NB4 (cell line): ENCODE measurements at regions not wholly inside any gene's neighbourhood (a gene's known extent, or its start where the extent isn't known, plus 50 kb on each side); places are given as distances from the start of the nearest gene placed in this dataset.

Source experiments
- DNase-seq: peaks from one replicate; pipeline ENCODE4 v3.0.0; 2010; ENCODE audit warnings: low read depth
- H3K4me3 ChIP-seq: one replicate; pipeline ENCODE4 v1.5.1; 2011; ENCODE audit warnings: mild to moderate bottlenecking, low read depth, low read length, moderate library complexity
- CTCF ChIP-seq: IDR thresholded peaks from one replicate; pipeline ENCODE4 v1.5.1; 2012; ENCODE audit warnings: low read depth, low read length
- MYC ChIP-seq: IDR thresholded peaks from 2 replicates; pipeline ENCODE4 v1.6.1; 2011; ENCODE audit warnings: low read depth, low read length
- POLR2A ChIP-seq: IDR thresholded peaks from 2 replicates; pipeline ENCODE4 v1.6.1; 2011; ENCODE audit warnings: mild to moderate bottlenecking; ENCODE audit not compliant: insufficient read length; ENCODE audit errors: extremely low read depth
- TF ChIP-seq, protein P1 (sequence below): IDR thresholded peaks from 2 replicates; pipeline ENCODE4 v1.6.1; 2011; ENCODE audit warnings: low read depth, low read length

DNA sequence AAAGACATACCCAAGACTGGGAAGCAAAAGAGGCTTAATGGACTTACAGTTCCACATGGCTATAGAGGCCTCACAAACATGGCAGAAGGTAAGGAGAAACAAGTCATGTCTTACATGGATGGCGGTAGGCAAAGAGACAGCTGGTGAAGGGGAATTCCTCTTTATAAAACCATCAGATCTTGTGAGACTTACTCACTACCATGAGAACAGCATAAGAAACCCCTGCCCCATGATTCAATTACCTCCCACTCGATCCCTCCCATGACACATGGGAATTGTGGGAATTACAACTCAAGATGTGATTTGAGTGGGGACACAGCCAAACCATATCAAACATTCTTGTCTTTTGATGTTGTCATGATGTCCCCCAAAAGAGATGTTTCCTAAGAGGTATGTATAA is 103.3 kb downstream of the DUSP10 start:
- DNase-seq: no peak
- H3K4me3 ChIP-seq: no peak overlapping the region
- TF ChIP-seq, protein P1, sequence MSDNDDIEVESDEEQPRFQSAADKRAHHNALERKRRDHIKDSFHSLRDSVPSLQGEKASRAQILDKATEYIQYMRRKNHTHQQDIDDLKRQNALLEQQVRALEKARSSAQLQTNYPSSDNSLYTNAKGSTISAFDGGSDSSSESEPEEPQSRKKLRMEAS: no peak
- TF ChIP-seq POLR2A (no peak), CTCF (no peak), MYC (no peak)

- no peak overlapping the region for H3K4me3 ChIP-seq
- DNase-seq: no peak
- TF ChIP-seq POLR2A (no peak), MYC (no peak), CTCF (no peak)
- TF ChIP-seq, protein P1: no peak
Measured at GRCh38 chr1:221641811-221642210, 100.1 kb downstream of the DUSP10 start.

- no peak overlapping the region for H3K4me3 ChIP-seq
- no peak for TF ChIP-seq POLR2A
- no peak for TF ChIP-seq MYC
- TF ChIP-seq, protein P1: no peak
- no peak for TF ChIP-seq CTCF
- no peak for DNase-seq
Measured at GRCh38 chr1:221643404-221644144, 98.3 kb downstream of the DUSP10 start.

DNA sequence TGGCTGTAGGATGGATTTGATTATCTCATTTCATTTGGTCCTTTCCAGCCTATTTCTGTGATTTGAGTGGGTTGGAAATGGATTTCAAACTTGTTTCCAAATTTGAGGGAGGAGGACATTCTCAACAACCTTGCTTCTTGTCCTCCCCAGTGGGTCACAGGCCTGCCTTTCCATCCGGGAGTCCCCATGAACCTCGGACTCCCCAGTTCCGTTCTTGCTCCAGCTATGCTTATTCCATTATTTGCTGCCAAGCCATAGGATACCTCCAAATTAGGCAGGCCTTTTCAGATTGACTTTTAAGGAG is 97.8 kb downstream of the DUSP10 start:
- no peak for DNase-seq
- TF ChIP-seq, protein P1: no peak
- no peak for TF ChIP-seq MYC
- TF ChIP-seq POLR2A: no peak
- TF ChIP-seq CTCF: no peak
- no peak overlapping the region for H3K4me3 ChIP-seq

DNA sequence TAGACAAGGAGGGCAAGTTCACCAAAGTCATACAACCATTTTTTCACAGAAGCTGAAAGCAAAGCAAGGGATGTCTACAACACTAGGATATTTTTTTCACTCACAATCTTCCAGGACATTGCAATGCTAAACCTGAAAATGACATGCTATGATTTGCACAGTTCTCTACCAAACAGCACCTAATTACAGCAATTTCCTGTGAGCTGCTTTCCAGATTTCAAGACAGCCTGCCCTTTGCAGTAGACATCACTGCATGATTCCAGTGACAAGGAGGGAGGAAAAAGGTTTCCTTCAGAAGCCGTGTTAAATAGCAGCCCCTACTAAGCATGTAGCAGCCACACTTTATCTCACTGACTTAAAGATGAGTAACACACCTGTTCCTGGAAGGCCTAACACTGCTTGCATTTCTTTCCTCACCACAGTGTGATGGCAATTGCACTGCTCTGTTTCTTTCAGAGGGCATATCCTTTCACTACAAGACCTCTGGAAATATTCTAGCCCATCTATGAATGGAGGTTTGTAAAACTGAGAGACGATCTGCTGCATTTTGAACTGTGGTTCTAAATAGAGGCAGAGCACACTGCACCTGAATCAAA is 97.1 kb downstream of the DUSP10 start:
- DNase-seq: no peak
- H3K4me3 ChIP-seq: no peak overlapping the region
- TF ChIP-seq, protein P1: no peak
- no peak for TF ChIP-seq MYC
- TF ChIP-seq POLR2A: no peak
- TF ChIP-seq CTCF: no peak
